GM12878 (cell line): ENCODE measurements at regions not wholly inside any gene's neighbourhood (a gene's known extent, or its start where the extent isn't known, plus 50 kb on each side); places are given as distances from the start of the nearest gene placed in this dataset.

ENCODE experiments used
- CEBPZ ChIP-seq: fragments of 150-350 bp; IDR thresholded peaks from 2 replicates; pipeline ENCODE4 v1.6.1; 2016; ENCODE audit warnings: low read depth, low read length
- CUX1 ChIP-seq: IDR thresholded peaks from 2 replicates; pipeline ENCODE4 v1.6.1; 2012; ENCODE audit warnings: improper control_type of control experiment, low read depth, low read length; ENCODE audit not compliant: insufficient replicate concordance
- HDAC2 ChIP-seq: fragments of 200-600 bp; sonication (generic); IDR thresholded peaks from 2 replicates; pipeline ENCODE4 v1.6.1; 2017
- MAX ChIP-seq: IDR thresholded peaks from 2 replicates; pipeline ENCODE4 v1.6.1; 2012; ENCODE audit warnings: low read depth, low read length, improper control_type of control experiment
- MEF2A ChIP-seq: IDR thresholded peaks from 2 replicates; pipeline ENCODE4 v1.6.1; 2011; ENCODE audit warnings: low read depth, mild to moderate bottlenecking, low read length, moderate library complexity; ENCODE audit not compliant: insufficient read depth
- MXI1 ChIP-seq: fragments of 150-350 bp; IDR thresholded peaks from 2 replicates; pipeline ENCODE4 v1.6.1; 2011; ENCODE audit warnings: low read depth, mild to moderate bottlenecking, inconsistent platforms, low read length, improper control_type of control experiment
- NBN ChIP-seq: fragments of 450-650 bp; IDR thresholded peaks from 2 replicates; pipeline ENCODE4 v1.6.1; 2016
- NRF1 ChIP-seq: conservative IDR thresholded peaks from 2 replicates; pipeline ENCODE4 v1.6.1; 2011; ENCODE audit warnings: mild to moderate bottlenecking, low read depth, low read length, improper control_type of control experiment
- PAX8 ChIP-seq: fragments of 450-650 bp; IDR thresholded peaks from 2 replicates; pipeline ENCODE4 v1.6.1; 2017; ENCODE audit warnings: mild to moderate bottlenecking, moderate library complexity
- POLR2AphosphoS5 ChIP-seq: IDR thresholded peaks from 2 replicates; pipeline ENCODE4 v1.6.1; 2011; ENCODE audit warnings: mild to moderate bottlenecking, low read length, inconsistent platforms
- SIN3A ChIP-seq: IDR thresholded peaks from 2 replicates; pipeline ENCODE4 v1.6.1; 2012; ENCODE audit warnings: low read depth, low read length, improper control_type of control experiment
- TCF7 ChIP-seq: IDR thresholded peaks from 2 replicates; pipeline ENCODE4 v1.6.1; 2014; ENCODE audit warnings: antibody characterized with exemption, borderline replicate concordance
- ZNF217 ChIP-seq: fragments of 450-650 bp; IDR thresholded peaks from 2 replicates; pipeline ENCODE4 v1.6.1; 2017; ENCODE audit warnings: antibody characterized with exemption, mild to moderate bottlenecking
- TF ChIP-seq, protein P1 (sequence below), 3 experiments: IDR thresholded peaks in 2 of 3; conservative IDR thresholded peaks in 1 of 3; 2 replicates each; pipeline ENCODE4 v1.5.1; 2011; ENCODE audit warnings: low read depth in 3 of 3, low read length in 3 of 3, mild to moderate bottlenecking in 3 of 3, control low read depth in 2 of 3, moderate library complexity in 2 of 3, inconsistent platforms in 1 of 3, mixed read lengths in 1 of 3; ENCODE audit not compliant: control insufficient read depth in 2 of 3, insufficient read depth in 1 of 3; ENCODE audit errors: extremely low read depth in 1 of 3

GRCh38 chr3:30407651-30408050, 198.8 kb upstream of the TGFBR2 start:
- TF ChIP-seq NBN = no peak
- no peak for TF ChIP-seq PAX8
- TF ChIP-seq, protein P1, sequence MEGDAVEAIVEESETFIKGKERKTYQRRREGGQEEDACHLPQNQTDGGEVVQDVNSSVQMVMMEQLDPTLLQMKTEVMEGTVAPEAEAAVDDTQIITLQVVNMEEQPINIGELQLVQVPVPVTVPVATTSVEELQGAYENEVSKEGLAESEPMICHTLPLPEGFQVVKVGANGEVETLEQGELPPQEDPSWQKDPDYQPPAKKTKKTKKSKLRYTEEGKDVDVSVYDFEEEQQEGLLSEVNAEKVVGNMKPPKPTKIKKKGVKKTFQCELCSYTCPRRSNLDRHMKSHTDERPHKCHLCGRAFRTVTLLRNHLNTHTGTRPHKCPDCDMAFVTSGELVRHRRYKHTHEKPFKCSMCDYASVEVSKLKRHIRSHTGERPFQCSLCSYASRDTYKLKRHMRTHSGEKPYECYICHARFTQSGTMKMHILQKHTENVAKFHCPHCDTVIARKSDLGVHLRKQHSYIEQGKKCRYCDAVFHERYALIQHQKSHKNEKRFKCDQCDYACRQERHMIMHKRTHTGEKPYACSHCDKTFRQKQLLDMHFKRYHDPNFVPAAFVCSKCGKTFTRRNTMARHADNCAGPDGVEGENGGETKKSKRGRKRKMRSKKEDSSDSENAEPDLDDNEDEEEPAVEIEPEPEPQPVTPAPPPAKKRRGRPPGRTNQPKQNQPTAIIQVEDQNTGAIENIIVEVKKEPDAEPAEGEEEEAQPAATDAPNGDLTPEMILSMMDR (IDR thresholded peaks at IDR 0.05 in 2 of 3, conservative IDR thresholded peaks at IDR 0.05 in 1 of 3; ENCODE audit: control insufficient read depth in 2 of 3, extremely low read depth in 1 of 3, insufficient read depth in 1 of 3, low read depth in 3 of 3, low read length in 3 of 3) = no peak
- TF ChIP-seq HDAC2 = no peak
- TF ChIP-seq POLR2AphosphoS5 = no peak
- TF ChIP-seq ZNF217 = no peak
- TF ChIP-seq MEF2A = no peak
- no peak for TF ChIP-seq MAX
- TF ChIP-seq NRF1 = no peak
- no peak for TF ChIP-seq SIN3A
- no peak for TF ChIP-seq CEBPZ
- no peak for TF ChIP-seq TCF7
- no peak for TF ChIP-seq CUX1
- TF ChIP-seq MXI1 = no peak
